CD4-positive, alpha-beta T cell treated with Interleukin-6 for 4 hours (primary cell): ENCODE measurements at regions not wholly inside any gene's neighbourhood (a gene's known extent, or its start where the extent isn't known, plus 50 kb on each side); places are given as distances from the start of the nearest gene placed in this dataset.

Source experiments
- DNase-seq: peaks from one replicate; pipeline ENCODE4 v3.0.0-alpha.2; 2020; ENCODE audit warnings: mixed read lengths

GRCh38 chr13:71935166-71935840, 68.3 kb upstream of the DACH1 start:
- DNase-seq: no peak

GRCh38 chr13:71924931-71925330, 57.9 kb upstream of the DACH1 start:
- no peak for DNase-seq

- DNase-seq: no peak
Observed at GRCh38 chr13:71922194-71922593, 55.2 kb upstream of the DACH1 start.
